ENCODE measurements at regions not wholly inside any gene's neighbourhood (a gene's known extent, or its start where the extent isn't known, plus 50 kb on each side); places are given as distances from the start of the nearest gene placed in this dataset.
"Not testable (repeated sequence)": the region's sequence is repeated elsewhere in the genome, so short reads cannot be mapped to it uniquely, and the experiment has no call there.

- DNase-seq, result no peak
These were observed 249.4 kb upstream of the USP24 start for GRCh38 chr1:55464550-55464949.

GRCh38 chr1:55463814-55464475 is 248.8 kb upstream of the USP24 start:
- no peak for DNase-seq

GRCh38 chr1:55457874-55458273 is 242.7 kb upstream of the USP24 start:
- DNase-seq, result no peak

- no peak for DNase-seq
These were observed 241.8 kb upstream of the USP24 start for GRCh38 chr1:55456971-55457370.

GRCh38 chr1:55448261-55448660 is 233.1 kb upstream of the USP24 start:
- DNase-seq, result no peak

- DNase-seq, result no peak
These were observed 232.3 kb upstream of the USP24 start for GRCh38 chr1:55447488-55447887.

GRCh38 chr1:55446351-55446750 is 231.2 kb upstream of the USP24 start:
- no peak for DNase-seq

GRCh38 chr1:55445416-55445815 is 230.3 kb upstream of the USP24 start:
- no peak for DNase-seq

- DNase-seq, result no peak
These were observed 229.5 kb upstream of the USP24 start for GRCh38 chr1:55444667-55445066.

- no peak for DNase-seq
These were observed 228.2 kb upstream of the USP24 start for GRCh38 chr1:55443175-55443915.

GRCh38 chr1:55441489-55441888 is 226.3 kb upstream of the USP24 start:
- no peak for DNase-seq

- DNase-seq, result no peak
These were observed 222.5 kb upstream of the USP24 start for GRCh38 chr1:55437692-55438091.

- not testable (repeated sequence) for DNase-seq
These were observed 215.6 kb upstream of the USP24 start for GRCh38 chr1:55430720-55431119.

GRCh38 chr1:55430206-55430605 is 215.0 kb upstream of the USP24 start:
- DNase-seq, result not testable (repeated sequence)

- no peak for DNase-seq
These were observed 214.1 kb upstream of the USP24 start for GRCh38 chr1:55428944-55429931.

- DNase-seq, result no peak
These were observed 213.1 kb upstream of the USP24 start for GRCh38 chr1:55428231-55428630.

- DNase-seq, result no peak
These were observed 212.4 kb upstream of the USP24 start for GRCh38 chr1:55427606-55428005.

- no peak for DNase-seq
These were observed 211.5 kb upstream of the USP24 start for GRCh38 chr1:55426619-55427018.

GRCh38 chr1:55426156-55426555 is 211.0 kb upstream of the USP24 start:
- no peak for DNase-seq

- no peak for DNase-seq
These were observed 210.3 kb upstream of the USP24 start for GRCh38 chr1:55425310-55425930.

- DNase-seq, result no peak
These were observed 208.2 kb upstream of the USP24 start for GRCh38 chr1:55423376-55423775.

- DNase-seq, result no peak
These were observed 206.0 kb upstream of the USP24 start for GRCh38 chr1:55420929-55421716.
